ENCODE measurements at regions not wholly inside any gene's neighbourhood (a gene's known extent, or its start where the extent isn't known, plus 50 kb on each side); places are given as distances from the start of the nearest gene placed in this dataset.

DNA sequence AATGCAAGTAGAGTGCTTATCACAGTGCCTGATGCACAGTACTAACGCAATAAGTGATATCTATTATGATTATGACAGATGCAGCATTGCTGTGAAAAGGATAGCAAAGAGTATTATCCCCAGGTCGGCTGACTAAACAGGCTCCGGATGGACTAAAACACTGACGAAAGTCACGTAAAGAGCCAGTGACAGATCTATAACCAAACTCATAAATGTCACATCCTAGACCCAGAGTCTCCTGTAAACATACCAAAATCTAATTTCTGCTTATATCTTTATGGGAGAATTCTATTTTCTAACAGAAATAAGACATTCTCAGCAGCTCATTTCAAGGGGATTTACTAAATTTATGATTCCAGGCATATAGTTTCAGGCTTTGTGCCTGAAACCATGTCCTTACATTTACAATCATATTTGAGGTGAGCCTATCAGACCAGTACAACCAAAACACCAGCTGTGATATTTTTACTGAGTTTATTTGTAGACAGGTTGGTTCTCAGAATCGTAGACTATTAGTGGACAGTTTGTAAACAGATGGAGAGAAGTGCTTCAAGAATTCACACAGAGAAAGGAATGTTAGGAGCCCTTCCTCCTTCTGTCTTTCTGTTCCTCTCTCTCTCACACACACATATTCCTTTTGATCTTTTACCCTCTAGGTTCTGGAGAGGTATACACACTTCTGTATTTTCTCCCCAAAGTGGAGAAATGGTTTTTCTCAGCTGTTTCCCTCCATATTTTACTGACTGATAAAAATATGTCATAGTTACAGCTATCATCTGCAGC, 52.4 kb upstream of the WDR26 start:
- no peak for DNase-seq (ENCODE audit: low spot score)
- TF ChIP-seq, protein P1, sequence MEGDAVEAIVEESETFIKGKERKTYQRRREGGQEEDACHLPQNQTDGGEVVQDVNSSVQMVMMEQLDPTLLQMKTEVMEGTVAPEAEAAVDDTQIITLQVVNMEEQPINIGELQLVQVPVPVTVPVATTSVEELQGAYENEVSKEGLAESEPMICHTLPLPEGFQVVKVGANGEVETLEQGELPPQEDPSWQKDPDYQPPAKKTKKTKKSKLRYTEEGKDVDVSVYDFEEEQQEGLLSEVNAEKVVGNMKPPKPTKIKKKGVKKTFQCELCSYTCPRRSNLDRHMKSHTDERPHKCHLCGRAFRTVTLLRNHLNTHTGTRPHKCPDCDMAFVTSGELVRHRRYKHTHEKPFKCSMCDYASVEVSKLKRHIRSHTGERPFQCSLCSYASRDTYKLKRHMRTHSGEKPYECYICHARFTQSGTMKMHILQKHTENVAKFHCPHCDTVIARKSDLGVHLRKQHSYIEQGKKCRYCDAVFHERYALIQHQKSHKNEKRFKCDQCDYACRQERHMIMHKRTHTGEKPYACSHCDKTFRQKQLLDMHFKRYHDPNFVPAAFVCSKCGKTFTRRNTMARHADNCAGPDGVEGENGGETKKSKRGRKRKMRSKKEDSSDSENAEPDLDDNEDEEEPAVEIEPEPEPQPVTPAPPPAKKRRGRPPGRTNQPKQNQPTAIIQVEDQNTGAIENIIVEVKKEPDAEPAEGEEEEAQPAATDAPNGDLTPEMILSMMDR (IDR thresholded peaks at IDR 0.05), result no peak
- Histone ChIP-seq H3K27ac (no peak overlapping the region), H3K4me3 (no peak overlapping the region)

DNA sequence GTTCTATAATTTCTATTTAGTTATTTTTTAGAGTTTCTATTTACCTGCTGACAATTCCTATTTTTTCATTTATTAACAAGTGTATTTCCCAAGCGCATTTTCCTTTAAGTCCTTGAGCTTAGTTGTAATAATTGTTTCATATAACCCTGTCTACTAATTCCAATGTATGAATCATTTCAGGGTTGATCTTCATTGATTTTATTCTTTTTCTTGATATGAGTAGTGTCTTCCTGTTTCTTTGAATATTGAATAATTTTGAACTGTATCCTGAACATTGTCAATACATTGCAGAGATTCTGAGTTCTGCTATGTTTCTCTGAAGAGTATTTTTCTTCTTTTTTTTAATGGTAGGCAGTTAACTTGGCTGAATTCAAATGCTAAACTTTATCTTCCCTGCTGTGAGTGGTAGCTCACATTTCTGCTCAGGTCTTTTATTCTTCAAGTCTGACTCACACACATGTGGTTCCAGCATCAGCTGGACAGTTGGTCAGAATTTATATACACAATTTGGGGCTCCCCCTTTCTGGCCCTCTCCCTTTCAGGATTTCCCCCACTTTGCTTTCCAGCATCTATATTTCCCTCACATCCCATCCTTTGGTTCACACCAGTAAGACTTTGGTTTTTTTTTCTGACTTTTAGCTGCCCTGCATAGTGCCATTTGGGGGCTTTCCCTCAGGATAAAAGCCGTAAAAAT, 54.4 kb upstream of the WDR26 start:
- no peak for DNase-seq (ENCODE audit: low spot score)
- TF ChIP-seq, protein P1 (IDR thresholded peaks at IDR 0.05), result no peak
- Histone ChIP-seq H3K27ac (no peak overlapping the region), H3K4me3 (no peak overlapping the region)

DNA sequence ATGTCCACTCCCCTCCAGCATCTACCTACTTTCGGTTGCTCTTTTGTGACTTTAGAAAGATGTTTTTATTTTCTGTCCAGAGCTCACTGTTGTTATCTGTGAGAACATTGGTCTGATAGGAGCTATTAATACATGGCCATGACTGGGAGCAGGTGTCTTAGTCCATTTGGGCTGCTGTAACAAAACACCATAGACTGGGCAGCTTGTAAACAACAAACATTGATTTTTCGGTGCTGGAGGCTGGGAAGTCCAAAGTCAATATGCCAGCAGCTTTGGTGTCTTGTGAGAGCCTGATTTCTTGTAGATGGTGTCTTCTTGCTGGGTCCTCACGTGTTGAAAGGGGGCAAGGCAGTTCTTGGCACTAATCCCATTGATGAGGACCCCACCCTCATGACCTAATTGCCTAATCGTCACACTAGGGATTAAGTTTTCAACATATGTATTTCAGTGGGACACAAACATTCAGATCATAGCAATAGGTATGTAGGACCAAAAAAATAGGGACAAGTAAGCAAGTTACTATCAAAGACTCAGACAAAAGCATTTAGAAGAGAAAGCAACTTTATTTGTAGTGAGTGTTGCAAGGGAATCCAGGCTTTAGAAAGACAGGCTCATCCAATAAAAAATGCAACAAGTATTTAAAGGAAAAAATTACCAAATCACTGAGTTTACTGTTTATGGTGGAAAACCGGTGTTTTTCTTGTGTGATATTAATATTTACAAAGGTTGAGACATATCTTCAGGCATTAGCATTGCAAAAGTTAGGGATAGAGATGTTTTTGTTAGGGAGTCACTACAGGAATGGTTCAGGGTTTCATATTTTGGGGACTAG, 55.2 kb upstream of the WDR26 start:
- Histone ChIP-seq H3K27ac (no peak overlapping the region), H3K4me3 (no peak overlapping the region)
- TF ChIP-seq, protein P1 (IDR thresholded peaks at IDR 0.05), result no peak
- no peak for DNase-seq (ENCODE audit: low spot score)

DNA sequence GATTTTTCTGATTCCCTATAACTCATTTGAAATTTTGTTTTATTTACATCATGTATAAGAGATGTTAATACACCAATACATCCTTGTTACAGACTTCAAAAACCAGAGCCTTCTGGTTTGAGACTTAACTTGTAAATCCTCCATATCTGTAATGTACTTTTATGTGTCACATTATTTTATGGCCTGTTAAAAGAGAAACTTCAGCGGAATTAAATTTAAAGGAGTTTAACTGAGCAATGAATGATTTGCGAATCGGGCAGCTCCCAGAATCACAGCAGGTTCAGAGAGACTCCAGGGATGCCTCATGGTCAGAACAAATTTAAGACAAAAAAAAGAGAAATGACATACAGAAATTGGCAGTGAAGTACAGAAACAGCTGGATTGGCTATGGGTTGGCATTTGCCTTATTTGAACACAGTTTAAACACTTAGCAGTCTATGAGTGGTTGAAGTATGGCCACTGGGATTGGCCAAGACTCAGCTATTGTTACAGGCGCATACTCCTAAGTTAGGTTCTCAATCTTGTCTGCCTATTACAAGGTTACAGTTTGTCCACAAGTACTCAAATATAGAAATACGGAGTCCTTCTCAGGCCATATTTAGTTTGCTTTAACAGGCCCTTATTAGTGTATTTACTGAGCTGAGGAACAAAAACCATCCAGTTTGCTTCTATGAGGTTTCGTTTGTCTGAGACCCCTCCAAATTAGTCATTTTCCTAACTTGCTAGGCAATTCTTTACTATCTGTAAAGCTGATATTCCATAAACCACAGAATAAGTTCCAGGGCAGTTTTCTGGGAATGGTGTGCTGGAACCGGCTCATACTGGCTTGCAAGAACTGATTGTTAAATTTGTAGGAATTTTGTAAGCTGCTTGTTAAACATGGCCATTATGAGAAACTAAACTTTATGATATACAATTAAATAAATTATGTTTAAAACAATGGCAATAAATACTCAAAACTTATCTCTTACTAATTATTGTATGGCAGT, 56.2 kb upstream of the WDR26 start:
- no peak for DNase-seq (ENCODE audit: low spot score)
- no peak overlapping the region for H3K27ac ChIP-seq
- TF ChIP-seq, protein P1 (IDR thresholded peaks at IDR 0.05), result no peak

DNA sequence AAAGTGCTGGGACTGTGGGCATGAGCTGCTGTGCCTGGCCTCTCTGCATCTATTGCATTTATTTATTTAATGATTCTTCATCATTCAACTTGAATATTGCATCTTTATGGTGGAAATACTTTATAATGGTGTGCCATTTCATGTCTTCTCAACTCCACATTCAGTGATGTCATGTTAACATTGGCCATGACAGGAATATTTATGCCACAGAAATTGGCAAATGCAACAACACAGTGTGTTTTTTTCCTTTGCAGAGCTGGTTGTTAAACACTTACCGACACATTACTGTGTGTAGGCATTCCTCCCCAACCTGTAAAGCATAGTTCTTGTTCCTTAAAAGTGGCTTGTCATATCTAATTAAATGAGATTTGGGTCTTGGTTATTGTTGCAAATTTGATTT, 57.4 kb upstream of the WDR26 start:
- H3K4me3 ChIP-seq, result no peak overlapping the region
- no peak overlapping the region for H3K27ac ChIP-seq
- DNase-seq (ENCODE audit: low spot score), result no peak
- TF ChIP-seq, protein P1 (IDR thresholded peaks at IDR 0.05), result no peak

More for the DNA sequence above, 56.2 kb upstream of the WDR26 start:
- H3K4me3 ChIP-seq, result no peak overlapping the region

DNA sequence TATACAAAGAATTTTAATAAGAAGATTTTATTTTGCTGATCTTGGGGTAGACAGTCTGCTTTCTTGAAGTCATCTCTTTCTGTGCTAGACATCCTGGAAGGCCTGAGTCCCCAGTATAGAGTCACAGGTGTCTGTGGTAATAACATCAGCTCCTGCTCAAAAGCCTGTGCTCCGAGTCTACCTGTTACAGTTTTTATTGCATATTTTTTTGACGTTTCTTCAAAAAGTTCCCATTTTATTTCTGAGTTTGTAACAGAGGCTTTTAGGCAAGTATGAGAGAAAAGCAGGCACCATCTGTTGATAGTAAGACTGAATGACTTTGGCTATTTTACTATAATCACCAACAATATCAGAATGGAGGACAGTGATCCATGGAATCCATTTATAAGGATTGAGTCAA, 58.0 kb upstream of the WDR26 start:
- TF ChIP-seq, protein P1 (IDR thresholded peaks at IDR 0.05), result no peak
- DNase-seq (ENCODE audit: low spot score), result no peak
- no peak overlapping the region for H3K27ac ChIP-seq
- H3K4me3 ChIP-seq, result no peak overlapping the region
